Pancreas (tissue), 10 donors: ENCODE measurements at regions not wholly inside any gene's neighbourhood (a gene's known extent, or its start where the extent isn't known, plus 50 kb on each side); places are given as distances from the start of the nearest gene placed in this dataset.
A peak's percentile ranks its signal among the peaks of the same experiment; 100 is the strongest.
"Not testable (repeated sequence)": the region's sequence is repeated elsewhere in the genome, so short reads cannot be mapped to it uniquely, and the experiment has no call there.

ENCODE experiments used
- ATAC-seq, 4 donors: fragments of 200-7000 bp; cut with Tn5 transposase; one replicate each; pipeline versions ENCODE4 v1.8.0 to v1.9.1; 2020; ENCODE audit warnings: mild to moderate bottlenecking in 4 of 4, moderate library complexity in 4 of 4
- DNase-seq, 6 donors: peaks; one replicate each; pipeline ENCODE4 v3.0.0-alpha.2; 2020
- FAIRE-seq: peaks from 2 replicates; lab custom pipeline; 2012; peaks lifted over from hg19 to GRCh38; lab: Jason Lieb, UNC
- H3K27ac ChIP-seq, 4 donors: fragments of 200-600 bp; sonication (generic); 1 replicate in 3 of 4; 2 replicates in 1 of 4; pipeline versions ENCODE4 v1.5.0 to v1.8.0; 2020
- H3K27me3 ChIP-seq, 4 donors: fragments of 200-600 bp; one replicate each; pipeline ENCODE4 v1.8.0; 2021
- H3K36me3 ChIP-seq, 3 donors: fragments of 200-600 bp; sonication (generic) in 1 of 3; one replicate each; pipeline versions ENCODE4 v1.5.0 to v1.8.0; 2020 to 2021
- H3K4me1 ChIP-seq, 3 donors: fragments of 200-600 bp; one replicate each; pipeline ENCODE4 v1.8.0; 2021
- H3K4me3 ChIP-seq, 4 donors: fragments of 200-600 bp; sonication (generic) in 2 of 4; one replicate each; pipeline versions ENCODE4 v1.5.0 to v1.8.0; 2020 to 2021
- H3K9me3 ChIP-seq, 4 donors: fragments of 200-600 bp; one replicate each; pipeline ENCODE4 v1.8.0; 2021
- CTCF ChIP-seq, 4 donors: fragments of 200-600 bp; sonication (generic) in 3 of 4; IDR thresholded peaks; one replicate each; pipeline versions ENCODE4 v1.5.0 to v1.8.0; 2021; ENCODE audit warnings: antibody characterized with exemption in 4 of 4
- WGBS, 2 donors: extraction: QIAGEN DNeasy Blood & Tissue Kit; methylation state at CpG; one replicate each; pipeline ENCODE4 v1.1.7; 2013; 5-methylcytosine and 5-hydroxymethylcytosine counted together
- intact Hi-C, 3 donors: fragments of 100-400 bp; cut with DNase I; formaldehyde crosslinking; loops; one replicate each; pipeline versions ENCODE4 v1.11.1 to v1.14.2; 2022
- donor health status: healthy with polysubstance abuse.
- donor health status: DM: no; HTN: no; CAD: no; lungs with moderate emphysema.
- donor health status: DM: no; HTN: no; CAD: no.
- donor health status: control.
- donor health status: control.
- donor health status: Bipolar disorder and iron deficiency.
- donor health status: DM: yes; HTN: yes; CAD: no.
- donor health status: DM: no; HTN: no; CAD: no.
- donor health status: DM: no; HTN: no; CAD: no.
- donor health status: DM: yes; HTN: yes; CAD: no.

- DNase-seq: peak in 2 of 6 donors; percentile 31 to 45
- 54 to 58% methylated on average over 92 to 93 of the region's 93 CpGs for WGBS, 2 donors
- Histone ChIP-seq H3K4me1 (no peaks in the 10 kb centered on the region), H3K27me3 (no peaks in the 10 kb centered on the region), H3K4me3 (no peak overlapping the region), H3K27ac (no peak overlapping the region), H3K9me3 (no peaks in the 10 kb centered on the region), H3K36me3 (no peaks in the 10 kb centered on the region)
- no peak for TF ChIP-seq CTCF (IDR thresholded peaks at IDR 0.05)
- intact Hi-C loops: no loop called here
- FAIRE-seq: no peak
- no peak for ATAC-seq
These were observed 3933.6 kb downstream of the SRGAP2C start for GRCh38 chr1:125118147-125118993.

- no peak for TF ChIP-seq CTCF (IDR thresholded peaks at IDR 0.05)
- Histone ChIP-seq H3K4me1 (no peaks in the 10 kb centered on the region), H3K36me3 (no peaks in the 10 kb centered on the region), H3K27ac (no peak overlapping the region), H3K27me3 (no peaks in the 10 kb centered on the region), H3K9me3 (no peaks in the 10 kb centered on the region), H3K4me3 (no peak overlapping the region)
- FAIRE-seq (no peak), DNase-seq (peak in 2 of 6 donors; percentile 14 to 44), ATAC-seq (no peak)
- intact Hi-C loops: no loop called here
- 62 to 67% methylated on average over 53 of the region's 53 CpGs for WGBS, 2 donors
These were observed 3934.3 kb downstream of the SRGAP2C start for GRCh38 chr1:125119024-125119441.

GRCh38 chr1:125119566-125120205 is 3934.9 kb downstream of the SRGAP2C start:
- H3K4me1 ChIP-seq, H3K27ac ChIP-seq, H3K9me3 ChIP-seq, ATAC-seq, H3K4me3 ChIP-seq, FAIRE-seq, H3K36me3 ChIP-seq, intact Hi-C loops, H3K27me3 ChIP-seq: not testable (repeated sequence)
- WGBS, 2 donors: 71 to 77% methylated on average over 26 to 30 of the region's 30 CpGs
- DNase-seq: peak in 2 of 6 donors; percentile 30 to 45

GRCh38 chr1:125122579-125122978 is 3937.8 kb downstream of the SRGAP2C start:
- FAIRE-seq, ATAC-seq, H3K4me3 ChIP-seq, H3K4me1 ChIP-seq, H3K27ac ChIP-seq, H3K36me3 ChIP-seq, DNase-seq, intact Hi-C loops, H3K9me3 ChIP-seq, H3K27me3 ChIP-seq: not testable (repeated sequence)
- 29 to 33% methylated on average over 1 of the region's 1 CpG for WGBS, 2 donors
